CD14-positive monocyte (primary cell): ENCODE measurements at regions not wholly inside any gene's neighbourhood (a gene's known extent, or its start where the extent isn't known, plus 50 kb on each side); places are given as distances from the start of the nearest gene placed in this dataset.

Experiments
- DNase-seq, 3 donors: peaks; one replicate each; pipeline ENCODE4 v3.0.0-alpha.2; 2011 to 2022
- H2AFZ ChIP-seq: 2 replicates; pipeline ENCODE4 v1.6.0; 2012; ENCODE audit warnings: mild to moderate bottlenecking, low read depth, low read length, inconsistent platforms; ENCODE audit not compliant: insufficient read depth, poor library complexity, severe bottlenecking
- H3K27ac ChIP-seq, 2 donors: 1 replicate in 1 of 2; 2 replicates in 1 of 2; pipeline ENCODE4 v1.5.1; 2012 to 2013; ENCODE audit warnings: low read length in 2 of 2, control low read depth in 1 of 2, inconsistent platforms in 1 of 2, low read depth in 1 of 2, mild to moderate bottlenecking in 1 of 2
- H3K27me3 ChIP-seq, 2 donors: one replicate each; pipeline versions ENCODE4 v1.6.0 to v1.6.1; 2011 to 2013; ENCODE audit warnings: low read length in 2 of 2; ENCODE audit not compliant: control insufficient read depth in 2 of 2, insufficient read depth in 2 of 2
- H3K36me3 ChIP-seq, 2 donors: replicated peaks in 1 of 2; 1 replicate in 1 of 2; 2 replicates in 1 of 2; pipeline versions ENCODE4 v1.5.1 to v1.6.1; 2012 to 2013; ENCODE audit warnings: low read length in 2 of 2, control low read depth in 1 of 2, inconsistent platforms in 1 of 2, mild to moderate bottlenecking in 1 of 2; ENCODE audit not compliant: insufficient read depth in 2 of 2, control insufficient read depth in 1 of 2
- H3K4me1 ChIP-seq, 2 donors: 1 replicate in 1 of 2; 2 replicates in 1 of 2; pipeline versions ENCODE4 v1.5.1 to v1.6.1; 2012 to 2013; ENCODE audit warnings: low read length in 2 of 2, control low read depth in 1 of 2, inconsistent platforms in 1 of 2, mild to moderate bottlenecking in 1 of 2, moderate library complexity in 1 of 2; ENCODE audit not compliant: insufficient read depth in 2 of 2, control insufficient read depth in 1 of 2
- H3K4me2 ChIP-seq: replicated peaks from 2 replicates; pipeline ENCODE3; 2012; ENCODE audit warnings: low read length, moderate library complexity, mild to moderate bottlenecking; ENCODE audit not compliant: poor library complexity, severe bottlenecking; ENCODE audit errors: extremely low read depth
- H3K4me3 ChIP-seq, 3 experiments: fragments of 200-600 bp in 1 of 3; sonication (generic) in 1 of 3; replicated peaks in 1 of 3; 1 replicate in 2 of 3; 2 replicates in 1 of 3; pipeline ENCODE4 v1.5.1; 2011 to 2013; ENCODE audit warnings: low read length in 3 of 3, mild to moderate bottlenecking in 3 of 3, control low read depth in 2 of 3, low read depth in 2 of 3, inconsistent platforms in 1 of 3, moderate library complexity in 1 of 3
- H3K79me2 ChIP-seq: 2 replicates; pipeline ENCODE4 v1.6.0; 2012; ENCODE audit warnings: mild to moderate bottlenecking, control low read depth, inconsistent platforms, low read length, moderate library complexity; ENCODE audit not compliant: insufficient read depth
- H3K9ac ChIP-seq: 2 replicates; pipeline ENCODE4 v1.6.0; 2017; ENCODE audit warnings: low read length, mild to moderate bottlenecking; ENCODE audit not compliant: insufficient read depth, poor library complexity, severe bottlenecking
- H3K9me3 ChIP-seq, 2 donors: replicated peaks in 1 of 2; 1 replicate in 1 of 2; 2 replicates in 1 of 2; pipeline versions ENCODE4 v1.5.1 to v1.6.1; 2012 to 2013; ENCODE audit warnings: low read length in 2 of 2, control low read depth in 1 of 2; ENCODE audit not compliant: control insufficient read depth in 1 of 2, insufficient read depth in 1 of 2
- H4K20me1 ChIP-seq: 2 replicates; pipeline ENCODE4 v1.6.0; 2012; ENCODE audit warnings: mild to moderate bottlenecking, low read length, control low read depth, moderate library complexity; ENCODE audit not compliant: insufficient read depth
- H3K27ac Mint-ChIP-seq, 7 donors: one replicate each; pipeline ENCODE4 v1.8.0; 2020; ENCODE audit warnings: mild to moderate bottlenecking in 7 of 7, mixed read lengths in 7 of 7, moderate library complexity in 6 of 7, inconsistent platforms in 2 of 7
- H3K27me3 Mint-ChIP-seq, 3 donors: one replicate each; pipeline ENCODE4 v1.8.0; 2021 to 2022; ENCODE audit warnings: low read depth in 3 of 3, mild to moderate bottlenecking in 3 of 3, mixed read lengths in 3 of 3, moderate library complexity in 3 of 3, inconsistent platforms in 1 of 3
- H3K36me3 Mint-ChIP-seq, 2 donors: one replicate each; pipeline ENCODE4 v1.8.0; 2020; ENCODE audit warnings: mixed read lengths in 2 of 2, inconsistent platforms in 1 of 2, mild to moderate bottlenecking in 1 of 2
- H3K4me1 Mint-ChIP-seq: one replicate; pipeline ENCODE4 v1.8.0; 2020; ENCODE audit warnings: mild to moderate bottlenecking, mixed read lengths
- H3K4me3 Mint-ChIP-seq, 2 donors: one replicate each; pipeline ENCODE4 v1.8.0; 2020; ENCODE audit warnings: mild to moderate bottlenecking in 2 of 2, mixed read lengths in 2 of 2, moderate library complexity in 1 of 2
- H3K9me3 Mint-ChIP-seq, 7 donors: one replicate each; pipeline ENCODE4 v1.8.0; 2020 to 2022; ENCODE audit warnings: mixed read lengths in 7 of 7, mild to moderate bottlenecking in 6 of 7, moderate library complexity in 6 of 7, inconsistent platforms in 2 of 7
- CTCF ChIP-seq: fragments of 200-600 bp; IDR thresholded peaks from one replicate; pipeline ENCODE4 v1.8.0; 2022; ENCODE audit warnings: antibody characterized with exemption, mild to moderate bottlenecking
- WGBS: methylation state at CpG from one replicate; pipeline ENCODE4 v1.1.5; 2013; ENCODE audit warnings: missing lambda C conversion rate; ENCODE audit not compliant: insufficient coverage; 5-methylcytosine and 5-hydroxymethylcytosine counted together
- intact Hi-C, 2 donors: fragments of 100-400 bp; cut with micrococcal nuclease; formaldehyde crosslinking; loops; one replicate each; pipeline versions ENCODE4 v1.15.0 to v1.15.1; 2023

- H3K27ac ChIP-seq, result no peak overlapping the region
- no peak for TF ChIP-seq CTCF
- no peaks in the 10 kb centered on the region for H3K36me3 ChIP-seq
- WGBS, result 92% methylated on average over 2 of the region's 17 CpGs
- intact Hi-C loops, result no loop called here
- H3K79me2 ChIP-seq, result no peaks in the 10 kb centered on the region
- H3K4me1 ChIP-seq, result peaks cover 6 to 12% of the 10 kb centered on the region in 2 donors
- Mint-ChIP-seq H3K36me3 (no peaks in the 10 kb centered on the region), H3K27me3 (peaks cover 0 to 2% (median 2%) of the 10 kb centered on the region in 3 donors), H3K9me3 (peaks cover 0 to 2% (median 1%) of the 10 kb centered on the region in 7 donors), H3K4me1 (peaks cover 11% of the 10 kb centered on the region), H3K27ac (no peak overlapping the region), H3K4me3 (no peak overlapping the region)
- no peak overlapping the region for H2AFZ ChIP-seq
- no peak for DNase-seq
- no peaks in the 10 kb centered on the region for H4K20me1 ChIP-seq
- H3K27me3 ChIP-seq, result no peaks in the 10 kb centered on the region
- H3K9me3 ChIP-seq, result no peaks in the 10 kb centered on the region
- no peak overlapping the region for H3K4me2 ChIP-seq
- H3K4me3 ChIP-seq, result no peak overlapping the region
- no peak overlapping the region for H3K9ac ChIP-seq
These were observed 478.3 kb downstream of the TNS3 start for GRCh38 chr7:47103498-47104205.

- peaks cover 0 to 5% (median 2%) of the 10 kb centered on the region in 3 donors for H3K27me3 Mint-ChIP-seq
- Histone ChIP-seq H2AFZ (no peak overlapping the region), H4K20me1 (no peaks in the 10 kb centered on the region), H3K27ac (no peak overlapping the region), H3K79me2 (no peaks in the 10 kb centered on the region), H3K9me3 (no peaks in the 10 kb centered on the region), H3K27me3 (no peaks in the 10 kb centered on the region), H3K4me3 (no peak overlapping the region), H3K9ac (no peak overlapping the region), H3K4me1 (peaks cover 6 to 12% of the 10 kb centered on the region in 2 donors), H3K4me2 (no peak overlapping the region), H3K36me3 (no peaks in the 10 kb centered on the region)
- H3K27ac Mint-ChIP-seq, result peak overlapping the region in 3 of 7 donors; percentile 41 to 77 (median 70)
- peak; percentile 18 to 39 (median 19) for DNase-seq
- no peak overlapping the region for H3K4me3 Mint-ChIP-seq
- no peaks in the 10 kb centered on the region for H3K36me3 Mint-ChIP-seq
- peaks cover 0 to 2% (median 1%) of the 10 kb centered on the region in 7 donors for H3K9me3 Mint-ChIP-seq
- intact Hi-C loops, result no loop called here
- no peak for TF ChIP-seq CTCF
- WGBS, result 0% methylated on average over 1 of the region's 3 CpGs
- peaks cover 11% of the 10 kb centered on the region for H3K4me1 Mint-ChIP-seq
These were observed 479.5 kb downstream of the TNS3 start for GRCh38 chr7:47102331-47102841.
